ENCODE measurements at regions not wholly inside any gene's neighbourhood (a gene's known extent, or its start where the extent isn't known, plus 50 kb on each side); places are given as distances from the start of the nearest gene placed in this dataset.

- H3K36me3 ChIP-seq (ENCODE audit: control insufficient read depth, insufficient read depth, low read length), result no peaks in the 10 kb centered on the region
- H4K20me1 ChIP-seq (replicated peaks; ENCODE audit: control insufficient read depth, insufficient read depth, low read length), result no peaks in the 10 kb centered on the region
- H3K9me3 ChIP-seq (replicated peaks; ENCODE audit: control insufficient read depth, insufficient read depth, low read depth, low read length), result no peaks in the 10 kb centered on the region; the same call in 1 of the 2 replicates
- H3K79me2 ChIP-seq (ENCODE audit: control insufficient read depth, insufficient read depth, low read length), result no peaks in the 10 kb centered on the region
- CTCF ChIA-PET (ENCODE audit: low intra/inter-chr PET ratio), result no interaction called here
- H3K4me3 ChIP-seq, result no peak overlapping the region
- H3K27me3 ChIP-seq (ENCODE audit: control insufficient read depth in 2 of 2, insufficient read depth in 2 of 2, low read length in 2 of 2), result no peaks in the 10 kb centered on the region
- DNase-seq (ENCODE audit: extremely low read depth in 1 of 4, low spot score in 3 of 4) (no peak), ATAC-seq (no peak), FAIRE-seq (no peak)
- whole genome bisulfite sequencing (ENCODE audit: insufficient coverage, low coverage, missing lambda C conversion rate), result 0% methylated on average over 4 of the region's 4 CpGs
- no TSS peak for BruUV-seq (replicated peaks)
- POLR2A ChIA-PET, result no interaction called here
- H3K27ac ChIP-seq (ENCODE audit: extremely low read depth, low read depth, low read length), result no peak overlapping the region
- H3K4me2 ChIP-seq (ENCODE audit: insufficient read depth, low read length), result no peak overlapping the region
- H3K4me1 ChIP-seq (replicated peaks in 1 of 2; ENCODE audit: control insufficient read depth in 2 of 2, insufficient read depth in 2 of 2, low read length in 2 of 2), result no peaks in the 10 kb centered on the region
- H2AFZ ChIP-seq (ENCODE audit: low read depth, low read length), result no peak overlapping the region
- H3K9me1 ChIP-seq (ENCODE audit: control insufficient read depth, insufficient read depth, low read length), result no peaks in the 10 kb centered on the region
- H3K9ac ChIP-seq (ENCODE audit: insufficient read depth in 1 of 2, low read depth in 2 of 2, low read length in 2 of 2), result no peak overlapping the region
- intact Hi-C loops (cut with micrococcal nuclease), result no loop called here
- in situ Hi-C loops (cut with MboI), result no loop called here
- no peak for TF ChIP-seq ZNF511 (CRISPR knock-in tag; IDR thresholded peaks at IDR 0.05)
- TF ChIP-seq E2F6 (IDR thresholded peaks at IDR 0.05; ENCODE audit: borderline replicate concordance in 1 of 2, extremely low read depth in 1 of 2, insufficient read depth in 1 of 2, insufficient read length in 1 of 2, low read depth in 1 of 2, low read length in 1 of 2, poor library complexity in 1 of 2, severe bottlenecking in 1 of 2), result no peak
- no peak for TF ChIP-seq CBX8 (IDR thresholded peaks at IDR 0.05; ENCODE audit: borderline replicate concordance, extremely low read depth, low read depth, low read length, poor library complexity, severe bottlenecking)
- no peak for TF ChIP-seq SUPT5H (IDR thresholded peaks at IDR 0.05)
- no peak for TF ChIP-seq ZBTB1 (CRISPR knock-in tag; IDR thresholded peaks at IDR 0.05; ENCODE audit: borderline replicate concordance, low read depth)
- TF ChIP-seq RBM39 (optimal IDR thresholded peaks at IDR 0.05; ENCODE audit: low read depth, low read length), result no peak
- no peak for TF ChIP-seq TOE1 (IDR thresholded peaks at IDR 0.05; ENCODE audit: borderline replicate concordance)
- no peak for TF ChIP-seq TOE1 (CRISPR knock-in tag; IDR thresholded peaks at IDR 0.05; ENCODE audit: borderline replicate concordance, low read depth)
- TF ChIP-seq ZNF766 (CRISPR knock-in tag; conservative IDR thresholded peaks at IDR 0.05), result no peak
- TF ChIP-seq UBTF (IDR thresholded peaks at IDR 0.05; ENCODE audit: borderline replicate concordance in 1 of 2, low read depth in 2 of 2, low read length in 2 of 2), result no peak
- TF ChIP-seq ZNF217 (CRISPR knock-in tag; IDR thresholded peaks at IDR 0.05), result no peak
- no peak for TF ChIP-seq ESRRA (IDR thresholded peaks at IDR 0.05; ENCODE audit: borderline replicate concordance, low read depth)
- no peak for TF ChIP-seq RBBP5 (IDR thresholded peaks at IDR 0.05; ENCODE audit: borderline replicate concordance, insufficient read depth, low read length, poor library complexity, severe bottlenecking)
- no peak for TF ChIP-seq ATF1 (CRISPR knock-in tag; IDR thresholded peaks at IDR 0.05)
- no peak for TF ChIP-seq ATF1 (tag; IDR thresholded peaks at IDR 0.05)
- no peak for TF ChIP-seq SMARCE1 (IDR thresholded peaks at IDR 0.05)
- TF ChIP-seq YY1 (IDR thresholded peaks at IDR 0.05; ENCODE audit: borderline replicate concordance in 1 of 3, control insufficient read depth in 1 of 3, extremely low read depth in 1 of 3, insufficient read depth in 3 of 3, insufficient read length in 1 of 3, insufficient replicate concordance in 2 of 3, low read depth in 1 of 3, low read length in 2 of 3), result no peak
These were observed 232.0 kb downstream of the ZBBX start for GRCh38 chr3:167148136-167148535.

Data from K562 (cell line).